Astrocyte of the spinal cord (primary cell): ENCODE measurements at regions not wholly inside any gene's neighbourhood (a gene's known extent, or its start where the extent isn't known, plus 50 kb on each side); places are given as distances from the start of the nearest gene placed in this dataset.

ENCODE experiments used
- DNase-seq: peaks from one replicate; pipeline ENCODE4 v3.0.0; 2011; ENCODE audit warnings: low read depth, low spot score
- H3K4me3 ChIP-seq: 2 replicates; pipeline ENCODE4 v1.5.1; 2011; ENCODE audit warnings: low read depth, mild to moderate bottlenecking, low read length, moderate library complexity
- CTCF ChIP-seq: IDR thresholded peaks from 2 replicates; pipeline ENCODE4 v1.5.1; 2012; ENCODE audit warnings: low read depth, mild to moderate bottlenecking, low read length, inconsistent platforms
- in situ Hi-C: cut with HindIII; loops from 2 replicates; pipeline ENCODE4 v1.10.0; 2017; ENCODE audit warnings: low sequenced_read_pairs

- no peak for TF ChIP-seq CTCF
- DNase-seq: no peak
- in situ Hi-C loops: no loop called here
- H3K4me3 ChIP-seq: no peak overlapping the region
Observed at GRCh38 chr6:140855520-140855919, 1277.2 kb upstream of the GJE1 start.

DNA sequence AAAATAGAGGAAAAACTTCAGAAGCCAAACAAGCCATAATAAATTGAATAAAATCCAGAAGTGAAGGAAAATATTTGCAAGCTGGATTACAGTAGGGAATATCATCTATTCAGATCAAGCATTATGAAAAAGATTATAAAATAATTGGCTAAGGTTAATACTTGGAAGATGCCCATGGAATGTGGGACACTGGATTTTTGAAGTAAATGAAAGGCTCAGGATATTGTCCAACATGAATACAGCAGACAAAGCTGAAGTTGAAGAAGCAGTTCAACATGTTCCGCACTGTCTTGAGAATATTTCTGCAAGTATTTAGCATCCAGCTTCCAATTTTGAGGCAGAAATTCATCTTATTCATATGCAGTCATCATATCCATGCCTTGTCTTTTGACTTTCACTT is 1278.4 kb upstream of the GJE1 start:
- in situ Hi-C loops: no loop called here
- H3K4me3 ChIP-seq: no peak overlapping the region
- no peak for DNase-seq
- TF ChIP-seq CTCF: no peak

- in situ Hi-C loops: no loop called here
- DNase-seq: peak; percentile 56
- H3K4me3 ChIP-seq: no peak overlapping the region
- TF ChIP-seq CTCF: no peak
Observed at GRCh38 chr6:140850438-140850837, 1282.3 kb upstream of the GJE1 start.

GRCh38 chr6:140849456-140849855 is 1283.3 kb upstream of the GJE1 start:
- H3K4me3 ChIP-seq: no peak overlapping the region
- DNase-seq: no peak
- in situ Hi-C loops: no loop called here
- TF ChIP-seq CTCF: no peak

DNA sequence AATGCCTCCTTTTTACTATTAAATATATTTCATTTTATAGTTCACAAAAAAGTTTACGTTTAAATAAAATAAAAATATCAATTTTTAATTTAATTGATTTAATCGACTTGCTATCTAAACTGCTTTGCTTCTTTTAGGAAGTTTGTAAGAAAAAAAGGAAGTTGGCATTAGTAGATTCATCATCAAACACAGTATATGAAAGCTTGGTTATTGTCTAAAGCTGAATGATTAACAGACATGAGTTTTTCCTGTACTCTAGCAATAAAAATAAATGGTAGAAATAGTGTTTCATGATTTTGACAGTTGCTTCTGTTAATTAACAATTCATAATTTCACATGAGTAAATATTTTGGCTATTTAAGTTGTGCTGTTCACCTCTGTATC is 1285.5 kb upstream of the GJE1 start:
- H3K4me3 ChIP-seq: no peak overlapping the region

GRCh38 chr6:140846503-140847261 is 1286.0 kb upstream of the GJE1 start:
- no peak overlapping the region for H3K4me3 ChIP-seq
- DNase-seq: peak; percentile 60
- TF ChIP-seq CTCF: no peak
- in situ Hi-C loops: no loop called here

More for the DNA sequence above, 1285.5 kb upstream of the GJE1 start:
- in situ Hi-C loops: no loop called here
- TF ChIP-seq CTCF: no peak
- DNase-seq: no peak
